CD4-positive, alpha-beta T cell (primary cell): ENCODE measurements at regions not wholly inside any gene's neighbourhood (a gene's known extent, or its start where the extent isn't known, plus 50 kb on each side); places are given as distances from the start of the nearest gene placed in this dataset.

Experiments
- ATAC-seq: fragments of 200-7000 bp; cut with Tn5 transposase; one replicate; pipeline ENCODE4 v1.10.0; 2022; ENCODE audit warnings: mild to moderate bottlenecking; ENCODE audit not compliant: poor library complexity
- CTCF ChIA-PET: fragments of 350-600 bp; sonication (Branson Sonifier 250); formaldehyde crosslinking; loops from one replicate; lab custom pipeline; 2021; ENCODE audit warnings: antibody characterized with exemption, inconsistent platforms; lab: Charles Lee
- POLR2A ChIA-PET: fragments of 350-600 bp; sonication (Branson Sonifier 250); formaldehyde crosslinking; loops from one replicate; lab custom pipeline; 2021; ENCODE audit warnings: antibody characterized with exemption, inconsistent platforms; lab: Charles Lee
- DNase-seq, 14 experiments: peaks; one replicate each; pipeline ENCODE4 v3.0.0-alpha.2; 2013 to 2020; ENCODE audit warnings: mixed read lengths in 2 of 14
- H3K27ac ChIP-seq, 2 donors: one replicate each; pipeline versions ENCODE4 v1.5.1 to v1.7.0; 2013; ENCODE audit warnings: low read length in 2 of 2, low read depth in 1 of 2, mild to moderate bottlenecking in 1 of 2
- H3K27me3 ChIP-seq, 2 experiments: 1 replicate in 1 of 2; 2 replicates in 1 of 2; pipeline versions ENCODE4 v1.6.1 to v1.7.0; 2013; ENCODE audit warnings: low read length in 2 of 2, control low read depth in 1 of 2, mild to moderate bottlenecking in 1 of 2, moderate library complexity in 1 of 2; ENCODE audit not compliant: insufficient read depth in 2 of 2, control insufficient read depth in 1 of 2
- H3K36me3 ChIP-seq: one replicate; pipeline ENCODE4 v1.6.1; 2013; ENCODE audit warnings: low read length, control low read depth; ENCODE audit not compliant: insufficient read depth
- H3K4me1 ChIP-seq: one replicate; pipeline ENCODE4 v1.6.1; 2013; ENCODE audit warnings: low read length, control low read depth; ENCODE audit not compliant: insufficient read depth
- H3K4me3 ChIP-seq: one replicate; pipeline ENCODE4 v1.5.1; 2013; ENCODE audit warnings: mild to moderate bottlenecking, low read length, moderate library complexity
- H3K9me3 ChIP-seq, 2 experiments: 1 replicate in 1 of 2; 2 replicates in 1 of 2; pipeline versions ENCODE4 v1.6.1 to v1.7.0; 2013; ENCODE audit warnings: low read length in 2 of 2, mild to moderate bottlenecking in 2 of 2, control low read depth in 1 of 2, moderate library complexity in 1 of 2; ENCODE audit not compliant: control insufficient read depth in 1 of 2, insufficient read depth in 1 of 2
- H3K27ac Mint-ChIP-seq: one replicate; pipeline ENCODE4 v1.8.0; 2020; ENCODE audit warnings: mixed read lengths
- H3K27me3 Mint-ChIP-seq: one replicate; pipeline ENCODE4 v1.8.0; 2021; ENCODE audit warnings: mixed read lengths
- H3K36me3 Mint-ChIP-seq: one replicate; pipeline ENCODE4 v1.8.0; 2021; ENCODE audit warnings: low read depth, mixed read lengths
- H3K4me1 Mint-ChIP-seq: one replicate; pipeline ENCODE4 v1.8.0; 2021; ENCODE audit warnings: low read depth, mixed read lengths
- H3K4me3 Mint-ChIP-seq: one replicate; pipeline ENCODE4 v1.8.0; 2020; ENCODE audit warnings: mild to moderate bottlenecking, mixed read lengths
- H3K9me3 Mint-ChIP-seq: one replicate; pipeline ENCODE4 v1.8.0; 2020; ENCODE audit warnings: mixed read lengths
- CTCF ChIP-seq: fragments of 200-600 bp; IDR thresholded peaks from one replicate; pipeline ENCODE4 v1.8.0; 2022; ENCODE audit warnings: antibody characterized with exemption, mild to moderate bottlenecking
- intact Hi-C, 2 experiments: fragments of 100-400 bp; cut with DNase I in 1 of 2; cut with micrococcal nuclease in 1 of 2; formaldehyde crosslinking; loops; one replicate each; pipeline versions ENCODE4 v1.15.1 to v1.9.0; 2023 to 2025; cut with DNase I, micrococcal nuclease

- H3K4me1 ChIP-seq, result peaks cover 6% of the 10 kb centered on the region
- H3K27me3 ChIP-seq, result peaks cover 0 to 2% of the 10 kb centered on the region in 2 experiments
- intact Hi-C loops, result loop anchor here (5.0 kb wide), 2 partner anchors 1418 to 1423 kb away; no protein-coding TSS in a partner anchor
- no peaks in the 10 kb centered on the region for H3K4me1 Mint-ChIP-seq
- peaks cover 14% of the 10 kb centered on the region for H3K27me3 Mint-ChIP-seq
- H3K36me3 Mint-ChIP-seq, result no peaks in the 10 kb centered on the region
- CTCF ChIA-PET, result no interaction called here
- POLR2A ChIA-PET, result no interaction called here
- H3K9me3 Mint-ChIP-seq, result no peaks in the 10 kb centered on the region
- ATAC-seq (no peak), DNase-seq (no peak)
- H3K9me3 ChIP-seq, result peaks cover 0 to 3% of the 10 kb centered on the region in 2 experiments
- H3K4me3 Mint-ChIP-seq, result no peak overlapping the region
- H3K27ac Mint-ChIP-seq, result no peak overlapping the region
- no peak for TF ChIP-seq CTCF
- no peak overlapping the region for H3K27ac ChIP-seq
- no peaks in the 10 kb centered on the region for H3K36me3 ChIP-seq
- H3K4me3 ChIP-seq, result no peak overlapping the region
Observed at GRCh38 chr1:55289042-55289441, 73.9 kb upstream of the USP24 start.

- no peak overlapping the region for H3K4me3 Mint-ChIP-seq
- no peak for TF ChIP-seq CTCF
- no peak for DNase-seq
- ChIA-PET CTCF (no interaction called here), POLR2A (no interaction called here)
- Histone ChIP-seq H3K4me3 (no peak overlapping the region), H3K27ac (no peak overlapping the region), H3K4me1 (peaks cover 6% of the 10 kb centered on the region), H3K36me3 (no peaks in the 10 kb centered on the region), H3K27me3 (peaks cover 0 to 2% of the 10 kb centered on the region in 2 experiments), H3K9me3 (peaks cover 0 to 3% of the 10 kb centered on the region in 2 experiments)
- H3K36me3 Mint-ChIP-seq, result no peaks in the 10 kb centered on the region
- H3K27ac Mint-ChIP-seq, result no peak overlapping the region
- H3K9me3 Mint-ChIP-seq, result no peaks in the 10 kb centered on the region
- ATAC-seq, result no peak
- H3K4me1 Mint-ChIP-seq, result no peaks in the 10 kb centered on the region
- H3K27me3 Mint-ChIP-seq, result peaks cover 7% of the 10 kb centered on the region
- intact Hi-C loops, result loop anchor here (5.0 kb wide), 2 partner anchors 1419 to 1424 kb away; no protein-coding TSS in a partner anchor
Observed at GRCh38 chr1:55288245-55288644, 73.1 kb upstream of the USP24 start.

GRCh38 chr1:55287723-55288122, 72.6 kb upstream of the USP24 start:
- TF ChIP-seq CTCF, result no peak
- H3K9me3 Mint-ChIP-seq, result no peaks in the 10 kb centered on the region
- peaks cover 6% of the 10 kb centered on the region for H3K4me1 ChIP-seq
- H3K27ac Mint-ChIP-seq, result no peak overlapping the region
- H3K27me3 Mint-ChIP-seq, result peaks cover 6% of the 10 kb centered on the region
- intact Hi-C loops, result loop anchor here (5.0 kb wide), 2 partner anchors 1420 to 1425 kb away; no protein-coding TSS in a partner anchor
- no peak overlapping the region for H3K4me3 ChIP-seq
- no peak for ATAC-seq
- no peaks in the 10 kb centered on the region for H3K36me3 ChIP-seq
- no peak for DNase-seq
- no peak overlapping the region for H3K27ac ChIP-seq
- H3K9me3 ChIP-seq, result peaks cover 0 to 3% of the 10 kb centered on the region in 2 experiments
- no peaks in the 10 kb centered on the region for H3K4me1 Mint-ChIP-seq
- no peak overlapping the region for H3K4me3 Mint-ChIP-seq
- H3K27me3 ChIP-seq, result peaks cover 0 to 2% of the 10 kb centered on the region in 2 experiments
- ChIA-PET POLR2A (no interaction called here), CTCF (no interaction called here)
- H3K36me3 Mint-ChIP-seq, result no peaks in the 10 kb centered on the region
